DOHH2 (cell line): ENCODE measurements at regions not wholly inside any gene's neighbourhood (a gene's known extent, or its start where the extent isn't known, plus 50 kb on each side); places are given as distances from the start of the nearest gene placed in this dataset.

Source experiments
- CTCF ChIP-seq: fragments of 200-600 bp; sonication (generic); IDR thresholded peaks from one replicate; pipeline ENCODE4 v1.5.1; 2014; ENCODE audit warnings: antibody characterized with exemption, mild to moderate bottlenecking, low read depth, low read length; ENCODE audit not compliant: poor library complexity, severe bottlenecking
- EZH2phosphoT487 ChIP-seq: fragments of 200-600 bp; sonication (generic); IDR thresholded peaks from 2 replicates; pipeline ENCODE4 v1.6.1; 2017; ENCODE audit warnings: borderline replicate concordance, mild to moderate bottlenecking, antibody characterized with exemption, low read length, moderate library complexity, mixed read lengths

GRCh38 chr16:87134628-87134995 lies 182.6 kb downstream of the C16orf95 start:
- TF ChIP-seq CTCF (no peak), EZH2phosphoT487 (no peak)
